Dedifferentiated amniotic fluid mesenchymal stem cell (primary cell): ENCODE measurements at regions not wholly inside any gene's neighbourhood (a gene's known extent, or its start where the extent isn't known, plus 50 kb on each side); places are given as distances from the start of the nearest gene placed in this dataset.

Source experiments
- DNase-seq: peaks from one replicate; pipeline ENCODE4 v3.0.0-alpha.2; 2016; ENCODE audit errors: extremely low spot score

- no peak for DNase-seq
These were observed 268.6 kb upstream of the RGS18 start for GRCh38 chr1:191889623-191890003.

GRCh38 chr1:191890433-191891088 is 267.7 kb upstream of the RGS18 start:
- no peak for DNase-seq

GRCh38 chr1:191892716-191893115 is 265.5 kb upstream of the RGS18 start:
- no peak for DNase-seq

- no peak for DNase-seq
These were observed 263.2 kb upstream of the RGS18 start for GRCh38 chr1:191895049-191895448.

GRCh38 chr1:191895462-191896058 is 262.7 kb upstream of the RGS18 start:
- no peak for DNase-seq

- DNase-seq = no peak
These were observed 261.1 kb upstream of the RGS18 start for GRCh38 chr1:191897134-191897533.

GRCh38 chr1:191901651-191902050 is 256.6 kb upstream of the RGS18 start:
- no peak for DNase-seq

- DNase-seq = no peak
These were observed 253.3 kb upstream of the RGS18 start for GRCh38 chr1:191904991-191905390.

GRCh38 chr1:191905781-191906180 is 252.5 kb upstream of the RGS18 start:
- no peak for DNase-seq

- DNase-seq = no peak
These were observed 251.1 kb upstream of the RGS18 start for GRCh38 chr1:191907121-191907520.

GRCh38 chr1:191910245-191910644 is 248.0 kb upstream of the RGS18 start:
- no peak for DNase-seq

GRCh38 chr1:191912517-191912916 is 245.7 kb upstream of the RGS18 start:
- no peak for DNase-seq

GRCh38 chr1:191913260-191913977 is 244.8 kb upstream of the RGS18 start:
- no peak for DNase-seq

GRCh38 chr1:191929383-191929782 is 228.9 kb upstream of the RGS18 start:
- no peak for DNase-seq

GRCh38 chr1:191943684-191944083 is 214.6 kb upstream of the RGS18 start:
- DNase-seq = no peak

- no peak for DNase-seq
These were observed 204.7 kb upstream of the RGS18 start for GRCh38 chr1:191953526-191953925.

GRCh38 chr1:191959856-191960255 is 198.4 kb upstream of the RGS18 start:
- no peak for DNase-seq

GRCh38 chr1:191963286-191963685 is 195.0 kb upstream of the RGS18 start:
- DNase-seq = no peak

- DNase-seq = no peak
These were observed 194.3 kb upstream of the RGS18 start for GRCh38 chr1:191963781-191964455.

- DNase-seq = no peak
These were observed 189.0 kb upstream of the RGS18 start for GRCh38 chr1:191969290-191969689.

GRCh38 chr1:191970116-191970515 is 188.1 kb upstream of the RGS18 start:
- no peak for DNase-seq

GRCh38 chr1:191971447-191971846 is 186.8 kb upstream of the RGS18 start:
- DNase-seq = no peak

- no peak for DNase-seq
These were observed 184.3 kb upstream of the RGS18 start for GRCh38 chr1:191974004-191974403.
